ENCODE measurements at regions not wholly inside any gene's neighbourhood (a gene's known extent, or its start where the extent isn't known, plus 50 kb on each side); places are given as distances from the start of the nearest gene placed in this dataset.

DNA sequence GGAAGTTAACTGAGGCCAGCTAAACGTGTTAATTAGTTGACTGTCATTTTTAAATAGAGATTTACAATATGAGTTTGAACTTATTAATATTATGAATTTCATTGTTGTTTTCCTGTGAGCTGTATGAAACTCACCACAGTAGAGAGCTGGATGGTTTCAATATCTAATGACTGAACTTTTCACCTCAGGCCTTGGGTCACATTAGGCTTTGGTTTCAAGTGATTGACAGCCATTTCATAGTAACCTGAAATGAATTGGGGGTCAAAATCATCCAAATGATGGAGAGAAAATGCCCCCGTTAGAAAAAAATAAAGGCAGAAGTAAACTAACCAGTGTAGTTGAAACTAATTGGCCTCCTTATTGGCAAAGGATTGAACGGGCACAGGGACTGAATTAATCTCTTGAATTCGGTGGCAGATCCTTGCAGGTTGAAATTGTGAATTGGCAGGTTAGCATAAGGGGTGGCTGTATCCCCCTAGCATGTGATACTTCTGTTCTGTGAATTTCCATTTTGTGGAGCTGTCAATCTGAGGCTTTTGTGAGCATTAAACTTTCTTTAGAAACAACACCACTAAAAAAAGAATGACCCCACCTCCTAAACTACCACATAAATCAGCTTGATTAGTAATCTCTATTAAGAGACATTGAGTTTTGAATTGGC is 155.1 kb upstream of the MMS22L start:
- Mint-ChIP-seq H3K36me3 (ENCODE audit: low read depth) (no peaks in the 10 kb centered on the region), H3K27ac (no peak overlapping the region), H3K9me3 (no peaks in the 10 kb centered on the region), H3K27me3 (ENCODE audit: insufficient read depth) (no peaks in the 10 kb centered on the region), H3K4me3 (no peak overlapping the region), H3K4me1 (ENCODE audit: low read depth) (peaks cover 6% of the 10 kb centered on the region)
- DNase-seq = no peak
- TF ChIP-seq, protein P1, sequence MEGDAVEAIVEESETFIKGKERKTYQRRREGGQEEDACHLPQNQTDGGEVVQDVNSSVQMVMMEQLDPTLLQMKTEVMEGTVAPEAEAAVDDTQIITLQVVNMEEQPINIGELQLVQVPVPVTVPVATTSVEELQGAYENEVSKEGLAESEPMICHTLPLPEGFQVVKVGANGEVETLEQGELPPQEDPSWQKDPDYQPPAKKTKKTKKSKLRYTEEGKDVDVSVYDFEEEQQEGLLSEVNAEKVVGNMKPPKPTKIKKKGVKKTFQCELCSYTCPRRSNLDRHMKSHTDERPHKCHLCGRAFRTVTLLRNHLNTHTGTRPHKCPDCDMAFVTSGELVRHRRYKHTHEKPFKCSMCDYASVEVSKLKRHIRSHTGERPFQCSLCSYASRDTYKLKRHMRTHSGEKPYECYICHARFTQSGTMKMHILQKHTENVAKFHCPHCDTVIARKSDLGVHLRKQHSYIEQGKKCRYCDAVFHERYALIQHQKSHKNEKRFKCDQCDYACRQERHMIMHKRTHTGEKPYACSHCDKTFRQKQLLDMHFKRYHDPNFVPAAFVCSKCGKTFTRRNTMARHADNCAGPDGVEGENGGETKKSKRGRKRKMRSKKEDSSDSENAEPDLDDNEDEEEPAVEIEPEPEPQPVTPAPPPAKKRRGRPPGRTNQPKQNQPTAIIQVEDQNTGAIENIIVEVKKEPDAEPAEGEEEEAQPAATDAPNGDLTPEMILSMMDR (IDR thresholded peaks at IDR 0.05) = no peak

DNA sequence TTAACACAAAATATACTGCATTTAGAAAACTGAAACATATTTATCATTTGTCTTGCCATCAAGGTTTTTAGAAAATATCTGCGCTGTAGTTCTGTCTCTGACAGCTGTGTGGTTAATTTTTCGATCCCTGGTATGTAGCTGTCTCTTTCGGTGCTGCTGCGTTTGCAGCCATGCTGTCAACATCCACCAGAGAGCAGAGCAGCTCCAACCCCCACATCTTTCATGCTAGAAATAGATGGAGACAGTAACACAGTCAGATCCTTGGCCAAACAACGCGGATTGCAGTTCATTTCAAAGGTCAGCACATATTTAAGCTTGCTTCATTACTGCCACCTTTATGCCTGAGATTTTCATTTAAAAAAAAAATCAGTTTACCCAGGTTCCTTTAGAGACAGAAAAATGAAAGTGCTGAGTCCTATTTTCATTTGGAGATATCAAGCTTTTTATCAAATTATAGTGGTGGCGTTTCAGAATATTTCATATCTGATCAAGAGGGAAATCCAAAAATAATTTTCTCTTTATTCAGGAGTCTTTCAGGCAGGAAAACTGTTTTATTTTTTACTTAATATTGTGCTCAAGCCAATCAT is 157.7 kb upstream of the MMS22L start:
- Mint-ChIP-seq H3K4me3 (peak overlapping the region; percentile 49), H3K27ac (no peak overlapping the region), H3K36me3 (ENCODE audit: low read depth) (no peaks in the 10 kb centered on the region), H3K4me1 (ENCODE audit: low read depth) (peaks cover 6% of the 10 kb centered on the region), H3K9me3 (no peaks in the 10 kb centered on the region), H3K27me3 (ENCODE audit: insufficient read depth) (no peaks in the 10 kb centered on the region)
- peak; percentile 24 for DNase-seq
- TF ChIP-seq, protein P1 (IDR thresholded peaks at IDR 0.05) = peak; percentile 69

DNA sequence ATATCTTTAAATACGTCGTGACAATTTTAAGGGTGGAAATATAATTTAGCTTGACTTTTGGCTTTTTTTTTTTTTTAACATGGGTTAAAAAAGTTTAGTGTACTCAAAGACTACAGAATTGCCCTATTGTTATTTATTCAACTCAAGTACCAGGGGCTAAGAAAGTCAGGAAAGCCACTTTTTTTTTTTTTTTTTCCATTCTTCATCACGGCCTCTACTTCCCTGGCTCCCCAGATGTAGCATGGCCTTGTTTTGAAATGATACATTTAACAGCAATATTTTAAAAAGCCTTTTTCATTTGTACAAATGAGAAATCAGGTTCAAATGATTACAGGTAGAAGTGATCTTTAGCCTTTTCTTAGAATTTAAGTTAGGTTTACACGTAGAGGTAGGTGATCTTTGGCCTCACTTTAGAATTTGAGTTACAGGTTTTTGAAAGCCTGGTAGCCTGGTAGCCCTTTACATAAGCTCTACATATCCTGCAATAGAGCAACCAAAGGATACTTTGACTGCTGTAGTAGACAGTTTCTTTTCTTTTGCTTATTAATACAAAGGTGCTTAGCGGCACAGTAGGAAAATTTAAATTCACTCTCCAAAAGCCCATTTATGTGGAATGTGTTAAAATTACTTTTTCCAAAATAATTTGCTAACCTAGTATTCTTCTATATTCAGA is 160.5 kb upstream of the MMS22L start:
- TF ChIP-seq, protein P1 (IDR thresholded peaks at IDR 0.05) = no peak
- Mint-ChIP-seq H3K4me1 (ENCODE audit: low read depth) (peaks cover 6% of the 10 kb centered on the region), H3K9me3 (no peaks in the 10 kb centered on the region), H3K27me3 (ENCODE audit: insufficient read depth) (peaks cover 4% of the 10 kb centered on the region), H3K4me3 (no peak overlapping the region), H3K27ac (no peak overlapping the region), H3K36me3 (ENCODE audit: low read depth) (no peaks in the 10 kb centered on the region)
- DNase-seq = no peak

DNA sequence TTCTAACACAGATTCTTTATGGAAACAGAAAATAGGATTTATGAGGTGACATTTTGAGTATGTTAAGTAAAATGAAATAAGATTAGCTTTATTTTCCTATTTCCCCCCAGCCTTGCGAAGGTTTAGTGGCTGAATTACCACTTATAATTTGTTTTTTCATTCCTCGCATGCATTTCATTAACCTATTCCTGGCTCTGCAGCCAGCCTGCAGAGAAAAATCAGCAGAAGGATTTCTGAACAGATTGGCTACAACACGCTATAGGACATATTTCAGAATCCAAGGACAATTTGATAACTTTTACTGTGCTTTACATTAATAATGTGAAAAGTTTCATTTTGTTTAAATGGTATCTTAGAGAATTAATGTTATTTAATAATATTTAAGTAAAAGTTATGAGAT is 162.4 kb upstream of the MMS22L start:
- TF ChIP-seq, protein P1 (IDR thresholded peaks at IDR 0.05) = no peak
- DNase-seq = no peak
- Mint-ChIP-seq H3K4me1 (ENCODE audit: low read depth) (peaks cover 5% of the 10 kb centered on the region), H3K27ac (no peak overlapping the region), H3K27me3 (ENCODE audit: insufficient read depth) (peaks cover 4% of the 10 kb centered on the region), H3K36me3 (ENCODE audit: low read depth) (no peaks in the 10 kb centered on the region), H3K4me3 (no peak overlapping the region), H3K9me3 (no peaks in the 10 kb centered on the region)

DNA sequence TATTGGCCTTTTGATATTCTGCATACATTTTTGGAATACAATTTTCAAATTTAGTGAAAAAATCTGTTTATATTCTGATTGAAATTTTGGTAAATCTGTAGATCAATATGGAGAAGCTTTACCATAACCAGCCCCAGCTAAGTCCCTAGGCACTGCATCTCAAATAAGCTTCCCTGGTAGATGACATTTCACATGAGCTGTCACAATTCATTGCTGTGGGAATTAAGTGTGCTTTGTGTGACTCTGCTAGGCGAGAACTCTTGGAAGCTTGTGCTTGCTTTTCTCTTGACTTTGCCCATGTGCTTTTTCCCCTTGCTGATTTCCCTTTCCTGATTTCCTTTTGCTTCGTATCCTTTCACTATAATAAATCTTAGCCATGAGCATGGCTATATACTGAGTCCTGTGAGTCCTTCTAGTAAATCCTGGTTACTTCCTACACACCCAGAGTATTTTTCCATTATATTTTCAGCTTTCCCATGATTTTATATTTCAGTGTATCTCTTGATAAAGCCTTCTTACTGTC is 166.5 kb upstream of the MMS22L start:
- Mint-ChIP-seq H3K36me3 (ENCODE audit: low read depth) (no peaks in the 10 kb centered on the region), H3K4me1 (ENCODE audit: low read depth) (no peaks in the 10 kb centered on the region), H3K4me3 (no peak overlapping the region), H3K27me3 (ENCODE audit: insufficient read depth) (peaks cover 4% of the 10 kb centered on the region), H3K27ac (no peak overlapping the region), H3K9me3 (no peaks in the 10 kb centered on the region)
- TF ChIP-seq, protein P1 (IDR thresholded peaks at IDR 0.05) = no peak
- DNase-seq = no peak
